Endothelial cell of umbilical vein (primary cell): ENCODE measurements at regions not wholly inside any gene's neighbourhood (a gene's known extent, or its start where the extent isn't known, plus 50 kb on each side); places are given as distances from the start of the nearest gene placed in this dataset.

Source experiments
- BruUV-seq: library from RNA; stranded (reverse); fragments of 400-500 nt; replicated peaks from 2 replicates; lab custom pipeline; 2021; lab: Mats Ljungman, UMichigan
- CTCF ChIA-PET: fragments of 300-600, 350-600 bp; sonication (Branson Sonifier 250); formaldehyde crosslinking; loops from one replicate; lab custom pipeline; 2021; ENCODE audit warnings: antibody characterized with exemption, inconsistent platforms; lab: Charles Lee
- POLR2A ChIA-PET: fragments of 300-600, 350-600 bp; sonication (Branson Sonifier 250); formaldehyde crosslinking; loops from one replicate; lab custom pipeline; 2021; ENCODE audit warnings: antibody characterized with exemption, inconsistent platforms; lab: Charles Lee
- DNase-seq: peaks from one replicate; pipeline ENCODE4 v3.0.0-alpha.2; 2011; ENCODE audit warnings: low read depth, low spot score
- FAIRE-seq: peaks from 2 replicates; lab custom pipeline; 2011; peaks lifted over from hg19 to GRCh38; lab: Jason Lieb, UNC
- H2AFZ ChIP-seq: 2 replicates; pipeline ENCODE4 v1.6.0; 2012; ENCODE audit warnings: low read depth, low read length, control low read depth, inconsistent platforms
- H3K27ac ChIP-seq: 2 replicates; pipeline ENCODE4 v1.5.1; 2011; ENCODE audit warnings: low read depth, mild to moderate bottlenecking, control low read depth, low read length, moderate library complexity; ENCODE audit not compliant: insufficient read depth
- H3K27me3 ChIP-seq, 2 experiments: 2 replicates each; pipeline versions ENCODE4 v1.6.0 to v1.6.1; 2011; ENCODE audit warnings: low read length in 2 of 2, mixed read lengths in 1 of 2; ENCODE audit not compliant: control insufficient read depth in 2 of 2, insufficient read depth in 2 of 2
- H3K36me3 ChIP-seq, 2 experiments: 2 replicates in 1 of 2; 3 replicates in 1 of 2; pipeline ENCODE4 v1.5.1; 2011; ENCODE audit warnings: low read length in 2 of 2, mild to moderate bottlenecking in 1 of 2, moderate library complexity in 1 of 2; ENCODE audit not compliant: control insufficient read depth in 2 of 2, insufficient read depth in 2 of 2; ENCODE audit errors: extremely low read depth in 1 of 2
- H3K4me1 ChIP-seq: 3 replicates; pipeline ENCODE4 v1.5.1; 2011; ENCODE audit warnings: mild to moderate bottlenecking, low read length; ENCODE audit not compliant: control insufficient read depth, insufficient read depth; ENCODE audit errors: extremely low read depth
- H3K4me2 ChIP-seq: 2 replicates; pipeline ENCODE4 v1.6.1; 2011; ENCODE audit warnings: low read length, control low read depth, mixed read lengths; ENCODE audit not compliant: insufficient read depth
- H3K4me3 ChIP-seq, 3 experiments: fragments of 200-600 bp in 1 of 3; sonication (generic), shearing (Covaris generic) in 1 of 3; replicated peaks in 1 of 3; 2 replicates each; pipeline ENCODE4 v1.5.1; 2011 to 2016; ENCODE audit warnings: control low read depth in 3 of 3, low read length in 3 of 3, mild to moderate bottlenecking in 2 of 3, inconsistent platforms in 1 of 3, low read depth in 1 of 3, moderate library complexity in 1 of 3; ENCODE audit not compliant: insufficient read depth in 1 of 3
- H3K79me2 ChIP-seq: 2 replicates; pipeline ENCODE4 v1.6.0; 2012; ENCODE audit warnings: low read length, inconsistent platforms; ENCODE audit not compliant: control insufficient read depth, insufficient read depth
- H3K9ac ChIP-seq: replicated peaks from 2 replicates; pipeline ENCODE3; 2011; ENCODE audit warnings: low read length, control low read depth; ENCODE audit not compliant: insufficient read depth; ENCODE audit errors: extremely low read depth
- H3K9me1 ChIP-seq: replicated peaks from 3 replicates; pipeline ENCODE4 v1.6.0; 2011; ENCODE audit warnings: mild to moderate bottlenecking, low read length; ENCODE audit not compliant: control insufficient read depth, insufficient read depth; ENCODE audit errors: extremely low read depth
- H3K9me3 ChIP-seq: replicated peaks from 2 replicates; pipeline ENCODE4 v1.5.1; 2012; ENCODE audit warnings: low read length, inconsistent platforms; ENCODE audit not compliant: control insufficient read depth, insufficient read depth
- H4K20me1 ChIP-seq: replicated peaks from 2 replicates; pipeline ENCODE3; 2011; ENCODE audit warnings: mild to moderate bottlenecking, low read length; ENCODE audit not compliant: control insufficient read depth, insufficient read depth; ENCODE audit errors: extremely low read depth
- CTCF ChIP-seq, 2 donors: IDR thresholded peaks; 1 replicate in 1 of 2; 2 replicates in 1 of 2; pipeline ENCODE4 v1.5.1; 2011; ENCODE audit warnings: low read length in 2 of 2, mild to moderate bottlenecking in 2 of 2, moderate library complexity in 2 of 2, control low read depth in 1 of 2, inconsistent platforms in 1 of 2, low read depth in 1 of 2; ENCODE audit not compliant: insufficient read depth in 1 of 2; ENCODE audit errors: extremely low read depth in 1 of 2
- EZH2 ChIP-seq: IDR thresholded peaks from 2 replicates; pipeline ENCODE4 v1.6.1; 2012; ENCODE audit warnings: borderline replicate concordance, low read depth, mild to moderate bottlenecking, moderate library complexity, low read length, inconsistent platforms; ENCODE audit not compliant: severe bottlenecking
- FOS ChIP-seq: IDR thresholded peaks from 2 replicates; pipeline ENCODE4 v1.6.1; 2011; ENCODE audit warnings: mild to moderate bottlenecking, low read length, moderate library complexity, borderline replicate concordance; ENCODE audit not compliant: insufficient read depth
- GATA2 ChIP-seq: IDR thresholded peaks from 2 replicates; pipeline ENCODE4 v1.7.0; 2011; ENCODE audit warnings: low read depth, mild to moderate bottlenecking, moderate library complexity, mixed read lengths, low read length; ENCODE audit not compliant: insufficient read length, insufficient read depth
- JUN ChIP-seq: IDR thresholded peaks from 2 replicates; pipeline ENCODE4 v1.6.1; 2011; ENCODE audit warnings: borderline replicate concordance, low read depth; ENCODE audit not compliant: insufficient read length, insufficient read depth
- MAX ChIP-seq: IDR thresholded peaks from 2 replicates; pipeline ENCODE4 v1.6.1; 2011; ENCODE audit not compliant: insufficient read depth, insufficient read length
- MYC ChIP-seq: IDR thresholded peaks from one replicate; pipeline ENCODE4 v1.6.1; 2011; ENCODE audit warnings: mild to moderate bottlenecking, low read depth, low read length
- POLR2A ChIP-seq: IDR thresholded peaks from 2 replicates; pipeline ENCODE4 v1.6.1; 2012; ENCODE audit warnings: low read depth, mild to moderate bottlenecking, control low read depth, low read length
- POLR2AphosphoS5 ChIP-seq: IDR thresholded peaks from 2 replicates; pipeline ENCODE4 v1.6.1; 2012; ENCODE audit warnings: low read depth, mild to moderate bottlenecking, control low read depth, low read length, moderate library complexity; ENCODE audit not compliant: insufficient read depth
- dilution Hi-C: fragments of 300-500 bp; cut with MboI; formaldehyde crosslinking; loops from one replicate; pipeline ENCODE4 v1.15.0; 2019; ENCODE audit warnings: low sequenced_read_pairs; ENCODE audit not compliant: extremely low pct_ligation_motif_present
- intact Hi-C: fragments of 100-400 bp; cut with micrococcal nuclease; formaldehyde crosslinking; loops from one replicate; pipeline ENCODE4 v1.10.0; 2022

DNA sequence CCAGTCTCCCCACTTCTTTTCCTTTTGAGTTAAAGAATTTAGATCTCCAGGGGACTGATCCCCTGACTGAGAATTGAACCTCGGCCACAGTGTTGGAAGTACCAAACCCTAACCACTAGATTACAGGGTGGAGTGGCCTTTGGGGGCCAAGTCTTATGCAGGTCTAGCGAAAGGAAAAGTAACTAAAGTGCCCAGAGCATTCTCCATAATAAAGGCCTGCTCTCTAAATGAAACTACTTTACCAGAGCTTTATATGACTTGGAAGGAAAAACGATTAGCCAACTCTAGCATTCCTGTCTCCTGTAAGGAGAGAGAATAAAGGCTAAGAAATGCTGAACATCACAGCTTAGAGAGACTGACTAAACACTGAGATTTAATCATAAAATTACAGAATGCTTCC is 788.0 kb downstream of the C4orf33 start:
- dilution Hi-C loops: no loop called here
- BruUV-seq: no TSS peak
- intact Hi-C loops: loop anchor here (2.0 kb wide), 1 partner anchor 15 kb away; no protein-coding TSS in a partner anchor
- no peaks in the 10 kb centered on the region for H3K9me3 ChIP-seq
- no peaks in the 10 kb centered on the region for H3K27me3 ChIP-seq
- H2AFZ ChIP-seq: no peak overlapping the region
- no peaks in the 10 kb centered on the region for H3K36me3 ChIP-seq
- no peaks in the 10 kb centered on the region for H4K20me1 ChIP-seq
- no peaks in the 10 kb centered on the region for H3K4me1 ChIP-seq
- TF ChIP-seq CTCF (IDR thresholded peaks at IDR 0.05; ENCODE audit: extremely low read depth in 1 of 2, insufficient read depth in 1 of 2, low read depth in 1 of 2, low read length in 2 of 2) (no peak), GATA2 (no peak), MAX (no peak), POLR2AphosphoS5 (no peak), EZH2 (no peak)
- H3K4me3 ChIP-seq: no peak overlapping the region
- no peaks in the 10 kb centered on the region for H3K9me1 ChIP-seq
- FAIRE-seq (no peak), DNase-seq (no peak)
- H3K4me2 ChIP-seq: no peak overlapping the region
- H3K79me2 ChIP-seq: no peaks in the 10 kb centered on the region
- ChIA-PET POLR2A (no interaction called here), CTCF (no interaction called here)
- no peak overlapping the region for H3K9ac ChIP-seq
- no peak overlapping the region for H3K27ac ChIP-seq

GRCh38 chr4:129897111-129897510 is 801.2 kb downstream of the C4orf33 start:
- no TSS peak for BruUV-seq
- Histone ChIP-seq H3K27ac (no peak overlapping the region), H2AFZ (no peak overlapping the region), H4K20me1 (no peaks in the 10 kb centered on the region), H3K9ac (no peak overlapping the region), H3K4me3 (no peak overlapping the region), H3K4me1 (no peaks in the 10 kb centered on the region), H3K79me2 (no peaks in the 10 kb centered on the region), H3K27me3 (no peaks in the 10 kb centered on the region), H3K4me2 (no peak overlapping the region), H3K9me1 (no peaks in the 10 kb centered on the region), H3K36me3 (no peaks in the 10 kb centered on the region), H3K9me3 (no peaks in the 10 kb centered on the region)
- no peak for FAIRE-seq
- ChIA-PET POLR2A (no interaction called here), CTCF (no interaction called here)
- no peak for DNase-seq
- intact Hi-C loops (no loop called here), dilution Hi-C loops (no loop called here)
- TF ChIP-seq FOS (no peak), JUN (no peak), POLR2A (no peak), CTCF (IDR thresholded peaks at IDR 0.05; ENCODE audit: extremely low read depth in 1 of 2, insufficient read depth in 1 of 2, low read depth in 1 of 2, low read length in 2 of 2) (no peak), MYC (no peak), POLR2AphosphoS5 (no peak), GATA2 (no peak), MAX (no peak), EZH2 (no peak)
